H9 (cell line): ENCODE measurements at regions not wholly inside any gene's neighbourhood (a gene's known extent, or its start where the extent isn't known, plus 50 kb on each side); places are given as distances from the start of the nearest gene placed in this dataset.

Experiments used
- DNase-seq: peaks from one replicate; pipeline ENCODE4 v3.0.0-alpha.2; 2017
- H2AFZ ChIP-seq: one replicate; pipeline ENCODE4 v1.6.1; 2013; ENCODE audit warnings: mild to moderate bottlenecking, low read length, control low read depth, moderate library complexity
- H2AK5ac ChIP-seq: 2 replicates; pipeline ENCODE4 v1.6.1; 2013; ENCODE audit warnings: low read length, control low read depth, mixed read lengths; ENCODE audit not compliant: insufficient read length
- H2BK120ac ChIP-seq: one replicate; pipeline ENCODE4 v1.6.1; 2013; ENCODE audit warnings: low read depth, mild to moderate bottlenecking, low read length, control low read depth, inconsistent platforms; ENCODE audit not compliant: poor library complexity, severe bottlenecking
- H2BK12ac ChIP-seq: 2 replicates; pipeline ENCODE4 v1.6.1; 2013; ENCODE audit warnings: low read length, control low read depth, mixed read lengths, low read depth; ENCODE audit not compliant: insufficient read length
- H2BK15ac ChIP-seq: 2 replicates; pipeline ENCODE4 v1.6.1; 2013; ENCODE audit warnings: low read depth, low read length, control low read depth
- H2BK20ac ChIP-seq: one replicate; pipeline ENCODE4 v1.6.1; 2013; ENCODE audit warnings: low read depth, mild to moderate bottlenecking, low read length, control low read depth, inconsistent platforms; ENCODE audit not compliant: poor library complexity, severe bottlenecking
- H2BK5ac ChIP-seq: 2 replicates; pipeline ENCODE4 v1.6.1; 2013; ENCODE audit warnings: low read length, control low read depth, mixed read lengths; ENCODE audit not compliant: insufficient read length
- H3K14ac ChIP-seq: 2 replicates; pipeline ENCODE4 v1.6.1; 2013; ENCODE audit warnings: low read length, control low read depth; ENCODE audit not compliant: insufficient read depth
- H3K18ac ChIP-seq: 2 replicates; pipeline ENCODE4 v1.6.1; 2013; ENCODE audit warnings: low read depth, mild to moderate bottlenecking, mixed read lengths, low read length, control low read depth; ENCODE audit not compliant: insufficient read length
- H3K23ac ChIP-seq: 2 replicates; pipeline ENCODE4 v1.6.1; 2013; ENCODE audit warnings: low read length, control low read depth, mixed read lengths, low read depth; ENCODE audit not compliant: insufficient read length
- H3K23me2 ChIP-seq: 2 replicates; pipeline ENCODE4 v1.6.1; 2013; ENCODE audit warnings: low read depth, mild to moderate bottlenecking, mixed read lengths, low read length, control low read depth; ENCODE audit not compliant: insufficient read length, poor library complexity, severe bottlenecking
- H3K27ac ChIP-seq: 2 replicates; pipeline ENCODE4 v1.5.1; 2013; ENCODE audit warnings: low read length, control low read depth, mixed read lengths, low read depth; ENCODE audit not compliant: insufficient read length
- H3K27me3 ChIP-seq: 2 replicates; pipeline ENCODE4 v1.6.1; 2013; ENCODE audit warnings: low read length, control low read depth, inconsistent platforms; ENCODE audit not compliant: insufficient read depth
- H3K4ac ChIP-seq: 2 replicates; pipeline ENCODE4 v1.6.1; 2013; ENCODE audit warnings: low read depth, mild to moderate bottlenecking, control low read depth, inconsistent platforms, low read length, moderate library complexity
- H3K4me1 ChIP-seq: 2 replicates; pipeline ENCODE4 v1.6.1; 2013; ENCODE audit warnings: low read length, control low read depth, inconsistent platforms; ENCODE audit not compliant: insufficient read depth
- H3K4me2 ChIP-seq: 2 replicates; pipeline ENCODE4 v1.6.1; 2013; ENCODE audit warnings: low read length, control low read depth, mixed read lengths; ENCODE audit not compliant: insufficient read length, insufficient read depth
- H3K56ac ChIP-seq: 2 replicates; pipeline ENCODE4 v1.6.1; 2013; ENCODE audit warnings: low read depth, mild to moderate bottlenecking, mixed read lengths, low read length, control low read depth; ENCODE audit not compliant: insufficient read length
- H3K79me1 ChIP-seq: 2 replicates; pipeline ENCODE4 v1.6.1; 2013; ENCODE audit warnings: low read depth, mild to moderate bottlenecking, moderate library complexity, low read length, control low read depth, inconsistent platforms; ENCODE audit not compliant: insufficient read depth, poor library complexity, severe bottlenecking
- H3K79me2 ChIP-seq: 2 replicates; pipeline ENCODE4 v1.6.1; 2013; ENCODE audit warnings: low read length, control low read depth, inconsistent platforms; ENCODE audit not compliant: insufficient read depth
- H3K9ac ChIP-seq: 2 replicates; pipeline ENCODE4 v1.6.1; 2013; ENCODE audit warnings: low read length, control low read depth, mixed read lengths; ENCODE audit not compliant: insufficient read length; ENCODE audit errors: extremely low read depth
- H3K9me3 ChIP-seq: one replicate; pipeline ENCODE4 v1.6.1; 2013; ENCODE audit warnings: low read depth, low read length, inconsistent platforms; ENCODE audit not compliant: control insufficient read depth
- H3T11ph ChIP-seq: one replicate; pipeline ENCODE4 v1.6.1; 2013; ENCODE audit warnings: mild to moderate bottlenecking, low read length, control low read depth, inconsistent platforms
- H4K20me1 ChIP-seq: one replicate; pipeline ENCODE4 v1.6.1; 2013; ENCODE audit not compliant: control insufficient read depth, insufficient read length, insufficient read depth
- H4K5ac ChIP-seq: 2 replicates; pipeline ENCODE4 v1.6.1; 2013; ENCODE audit warnings: low read depth, mild to moderate bottlenecking, mixed read lengths, low read length, control low read depth; ENCODE audit not compliant: insufficient read length
- H4K8ac ChIP-seq: replicated peaks from 2 replicates; pipeline ENCODE4 v1.6.1; 2013; ENCODE audit warnings: low read length, control low read depth, mixed read lengths, low read depth; ENCODE audit not compliant: insufficient read length
- H4K91ac ChIP-seq: 2 replicates; pipeline ENCODE4 v1.6.1; 2013; ENCODE audit warnings: low read depth, mild to moderate bottlenecking, moderate library complexity, mixed read lengths, low read length, control low read depth; ENCODE audit not compliant: insufficient read length
- H3K27ac Mint-ChIP-seq, 3 experiments: 2 replicates in 2 of 3; 3 replicates in 1 of 3; pipeline ENCODE4 v1.8.0; 2020 to 2021; ENCODE audit warnings: mixed read lengths in 3 of 3, mild to moderate bottlenecking in 1 of 3, moderate library complexity in 1 of 3
- H3K27me3 Mint-ChIP-seq: 2 replicates; pipeline ENCODE4 v1.8.0; 2021; ENCODE audit warnings: low read depth, mild to moderate bottlenecking, moderate library complexity, mixed read lengths
- H3K36me3 Mint-ChIP-seq, 3 experiments: 2 replicates in 2 of 3; 3 replicates in 1 of 3; pipeline ENCODE4 v1.8.0; 2020 to 2021; ENCODE audit warnings: low read depth in 3 of 3, mixed read lengths in 3 of 3; ENCODE audit not compliant: insufficient read depth in 1 of 3
- H3K4me1 Mint-ChIP-seq, 2 experiments: 2 replicates each; pipeline ENCODE4 v1.8.0; 2020; ENCODE audit warnings: mixed read lengths in 2 of 2
- H3K4me3 Mint-ChIP-seq, 2 experiments: 2 replicates in 1 of 2; 3 replicates in 1 of 2; pipeline ENCODE4 v1.8.0; 2020 to 2021; ENCODE audit warnings: mild to moderate bottlenecking in 2 of 2, mixed read lengths in 2 of 2, moderate library complexity in 1 of 2
- H3K9me3 Mint-ChIP-seq, 2 experiments: 2 replicates in 1 of 2; 3 replicates in 1 of 2; pipeline ENCODE4 v1.8.0; 2020; ENCODE audit warnings: mild to moderate bottlenecking in 2 of 2, mixed read lengths in 2 of 2, moderate library complexity in 1 of 2
- TF ChIP-seq, protein P1 (sequence below): fragments of 200-600 bp; sonication (generic); conservative IDR thresholded peaks from 3 replicates; pipeline ENCODE4 v1.8.0; 2021; ENCODE audit warnings: antibody characterized with exemption, mild to moderate bottlenecking

GRCh38 chr4:138010639-138011038 is 231.5 kb downstream of the SLC7A11 start:
- no peak overlapping the region for H3K18ac ChIP-seq
- no peak overlapping the region for H2BK120ac ChIP-seq

More at GRCh38 chr4:138010639-138011038, 231.5 kb downstream of the SLC7A11 start:
- Mint-ChIP-seq H3K4me3 (no peak overlapping the region), H3K36me3 (no peaks in the 10 kb centered on the region), H3K9me3 (no peaks in the 10 kb centered on the region), H3K27ac (no peak overlapping the region), H3K4me1 (peaks cover 0 to 4% of the 10 kb centered on the region in 2 experiments; a peak in 2 of 4 replicates), H3K27me3 (no peaks in the 10 kb centered on the region)
- Histone ChIP-seq H3K4me2 (no peak overlapping the region), H3K9ac (no peak overlapping the region), H3K27me3 (no peaks in the 10 kb centered on the region), H3K4ac (no peak overlapping the region), H3K79me1 (no peaks in the 10 kb centered on the region), H2BK20ac (no peak overlapping the region), H3K27ac (no peak overlapping the region), H3K4me1 (no peaks in the 10 kb centered on the region), H3K23ac (no peak overlapping the region), H2BK12ac (no peak overlapping the region), H4K91ac (no peak overlapping the region), H4K20me1 (no peaks in the 10 kb centered on the region), H3K23me2 (no peaks in the 10 kb centered on the region), H3K9me3 (no peaks in the 10 kb centered on the region), H4K8ac (no peak overlapping the region), H2AFZ (no peak overlapping the region), H3K56ac (no peak overlapping the region), H3T11ph (no peak overlapping the region), H3K14ac (no peak overlapping the region), H3K79me2 (no peaks in the 10 kb centered on the region), H2BK15ac (no peak overlapping the region), H2BK5ac (no peak overlapping the region), H2AK5ac (no peak overlapping the region), H4K5ac (no peak overlapping the region)
- TF ChIP-seq, protein P1, sequence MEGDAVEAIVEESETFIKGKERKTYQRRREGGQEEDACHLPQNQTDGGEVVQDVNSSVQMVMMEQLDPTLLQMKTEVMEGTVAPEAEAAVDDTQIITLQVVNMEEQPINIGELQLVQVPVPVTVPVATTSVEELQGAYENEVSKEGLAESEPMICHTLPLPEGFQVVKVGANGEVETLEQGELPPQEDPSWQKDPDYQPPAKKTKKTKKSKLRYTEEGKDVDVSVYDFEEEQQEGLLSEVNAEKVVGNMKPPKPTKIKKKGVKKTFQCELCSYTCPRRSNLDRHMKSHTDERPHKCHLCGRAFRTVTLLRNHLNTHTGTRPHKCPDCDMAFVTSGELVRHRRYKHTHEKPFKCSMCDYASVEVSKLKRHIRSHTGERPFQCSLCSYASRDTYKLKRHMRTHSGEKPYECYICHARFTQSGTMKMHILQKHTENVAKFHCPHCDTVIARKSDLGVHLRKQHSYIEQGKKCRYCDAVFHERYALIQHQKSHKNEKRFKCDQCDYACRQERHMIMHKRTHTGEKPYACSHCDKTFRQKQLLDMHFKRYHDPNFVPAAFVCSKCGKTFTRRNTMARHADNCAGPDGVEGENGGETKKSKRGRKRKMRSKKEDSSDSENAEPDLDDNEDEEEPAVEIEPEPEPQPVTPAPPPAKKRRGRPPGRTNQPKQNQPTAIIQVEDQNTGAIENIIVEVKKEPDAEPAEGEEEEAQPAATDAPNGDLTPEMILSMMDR: no peak
- no peak for DNase-seq
